SK-N-SH treated with all-trans-retinoic acid at 6 μM for 48 hours (cell line): ENCODE measurements at regions not wholly inside any gene's neighbourhood (a gene's known extent, or its start where the extent isn't known, plus 50 kb on each side); places are given as distances from the start of the nearest gene placed in this dataset.

Experiments
- CSDC2 ChIP-seq: fragments of 250-450 bp; sonication (Bioruptor Pico); IDR thresholded peaks from 2 replicates; pipeline ENCODE4 v1.5.0; 2020; ENCODE audit warnings: mild to moderate bottlenecking, moderate library complexity
- TCF4 ChIP-seq: fragments of 250-450 bp; sonication (Bioruptor Pico); IDR thresholded peaks from 2 replicates; pipeline ENCODE4 v1.8.0; 2021; ENCODE audit warnings: mild to moderate bottlenecking, moderate library complexity, borderline replicate concordance
- TF ChIP-seq, protein P1 (sequence below): fragments of 250-450 bp; sonication (Bioruptor Pico); IDR thresholded peaks from 2 replicates; pipeline ENCODE4 v1.8.0; 2021; ENCODE audit warnings: low read depth, mild to moderate bottlenecking, moderate library complexity, borderline replicate concordance

- no peak for TF ChIP-seq CSDC2
- no peak for TF ChIP-seq TCF4 (CRISPR knock-in tag)
- TF ChIP-seq, protein P1, sequence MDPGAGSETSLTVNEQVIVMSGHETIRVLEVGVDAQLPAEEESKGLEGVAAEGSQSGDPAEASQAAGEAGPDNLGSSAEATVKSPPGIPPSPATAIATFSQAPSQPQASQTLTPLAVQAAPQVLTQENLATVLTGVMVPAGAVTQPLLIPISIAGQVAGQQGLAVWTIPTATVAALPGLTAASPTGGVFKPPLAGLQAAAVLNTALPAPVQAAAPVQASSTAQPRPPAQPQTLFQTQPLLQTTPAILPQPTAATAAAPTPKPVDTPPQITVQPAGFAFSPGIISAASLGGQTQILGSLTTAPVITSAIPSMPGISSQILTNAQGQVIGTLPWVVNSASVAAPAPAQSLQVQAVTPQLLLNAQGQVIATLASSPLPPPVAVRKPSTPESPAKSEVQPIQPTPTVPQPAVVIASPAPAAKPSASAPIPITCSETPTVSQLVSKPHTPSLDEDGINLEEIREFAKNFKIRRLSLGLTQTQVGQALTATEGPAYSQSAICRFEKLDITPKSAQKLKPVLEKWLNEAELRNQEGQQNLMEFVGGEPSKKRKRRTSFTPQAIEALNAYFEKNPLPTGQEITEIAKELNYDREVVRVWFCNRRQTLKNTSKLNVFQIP (CRISPR knock-in tag): no peak
Observed at GRCh38 chr1:53408013-53408754, 51.0 kb upstream of the DMRTB1 start.
